Fibroblast of lung (primary cell): ENCODE measurements at regions not wholly inside any gene's neighbourhood (a gene's known extent, or its start where the extent isn't known, plus 50 kb on each side); places are given as distances from the start of the nearest gene placed in this dataset.

Source experiments
- CTCF ChIP-seq, 2 donors: IDR thresholded peaks in 1 of 2; conservative IDR thresholded peaks in 1 of 2; 1 replicate in 1 of 2; 2 replicates in 1 of 2; pipeline ENCODE4 v1.5.1; 2011 to 2012; ENCODE audit warnings: low read length in 2 of 2, control low read depth in 1 of 2, inconsistent platforms in 1 of 2, low read depth in 1 of 2, mild to moderate bottlenecking in 1 of 2
- EZH2 ChIP-seq: IDR thresholded peaks from 2 replicates; pipeline ENCODE4 v1.5.1; 2012; ENCODE audit warnings: low read length, control low read depth, mild to moderate bottlenecking; ENCODE audit errors: missing control alignments

GRCh38 chr5:2183154-2184025 lies 300.7 kb upstream of the IRX4 start:
- no peak for TF ChIP-seq EZH2
- no peak for TF ChIP-seq CTCF (conservative IDR thresholded peaks at IDR 0.05 in 1 of 2, IDR thresholded peaks at IDR 0.05 in 1 of 2; ENCODE audit: low read depth in 1 of 2, low read length in 2 of 2)
